ENCODE measurements at regions not wholly inside any gene's neighbourhood (a gene's known extent, or its start where the extent isn't known, plus 50 kb on each side); places are given as distances from the start of the nearest gene placed in this dataset.

DNA sequence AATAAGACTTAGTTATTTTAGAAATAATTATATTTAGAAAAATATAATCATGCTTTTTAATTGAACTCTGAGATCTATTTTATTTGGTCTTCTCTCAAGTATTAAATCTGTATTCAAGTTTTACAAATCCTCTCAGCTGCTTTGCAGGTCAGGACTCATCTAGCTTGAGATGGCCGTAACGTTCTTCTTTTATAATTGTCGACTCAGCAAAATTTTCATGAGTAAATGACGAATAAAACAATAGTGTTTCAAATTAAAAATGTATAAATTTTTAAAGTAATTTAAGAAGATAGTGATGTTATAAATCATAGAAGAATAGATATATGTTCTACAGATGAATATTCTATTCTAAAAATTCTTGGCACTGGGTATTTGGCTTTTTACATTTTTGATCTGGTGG, 957.1 kb upstream of the EYS start:
- DNase-seq, result no peak

DNA sequence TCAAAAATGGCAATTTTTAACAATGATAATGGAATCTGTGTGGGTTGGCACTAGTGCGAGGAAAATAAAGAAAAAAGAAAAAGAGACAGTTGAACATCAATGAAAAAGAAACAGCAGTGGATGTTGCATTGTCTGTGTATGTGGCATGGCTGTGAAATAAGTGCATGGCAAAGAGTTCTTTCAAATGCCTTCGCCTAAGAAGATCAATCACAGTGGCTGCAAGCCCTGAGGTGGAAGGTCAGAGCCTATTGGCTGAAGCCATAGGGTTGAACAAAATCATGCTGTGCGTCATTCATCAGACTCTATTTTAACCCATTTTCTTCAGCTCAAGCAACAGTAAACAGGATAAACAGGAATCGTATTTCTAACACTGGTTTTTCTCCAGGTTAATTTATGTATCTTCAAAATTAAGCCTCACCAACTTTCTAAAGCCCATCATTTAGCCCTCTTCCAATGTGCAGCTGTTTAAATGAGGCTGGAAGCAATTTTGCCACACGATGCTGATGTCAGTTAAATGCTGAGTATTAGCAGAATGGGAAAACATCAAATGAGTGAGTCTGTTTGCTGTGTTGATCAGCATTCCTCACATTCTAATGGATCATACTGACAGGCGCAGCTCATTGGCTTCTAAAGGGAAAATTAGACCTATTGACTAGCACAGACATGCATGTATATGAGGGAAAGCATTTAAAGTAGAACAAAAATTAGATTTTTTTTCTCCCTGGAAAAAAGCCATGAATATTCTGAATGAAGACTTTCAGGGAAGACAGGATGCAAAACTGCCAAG, 955.9 kb upstream of the EYS start:
- DNase-seq, result no peak

DNA sequence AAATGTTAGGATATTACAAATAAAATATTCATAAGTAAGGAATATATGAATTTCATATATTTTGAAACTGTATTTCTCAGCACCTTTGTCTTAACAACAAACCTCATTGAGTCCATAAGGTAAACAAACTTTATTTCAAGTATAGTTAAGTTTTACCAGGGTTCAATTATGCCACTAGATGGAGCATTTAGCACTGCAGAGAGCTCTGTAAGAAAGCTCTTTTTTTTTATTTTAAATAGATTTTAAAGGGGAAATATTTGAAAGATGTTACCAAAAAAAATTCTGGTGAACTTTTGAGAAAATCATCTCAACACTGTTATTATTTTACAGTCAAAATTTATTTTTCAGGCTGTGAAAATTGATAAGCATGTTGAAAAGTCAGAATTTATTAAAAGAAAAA, 955.2 kb upstream of the EYS start:
- DNase-seq, result peak; percentile 9

DNA sequence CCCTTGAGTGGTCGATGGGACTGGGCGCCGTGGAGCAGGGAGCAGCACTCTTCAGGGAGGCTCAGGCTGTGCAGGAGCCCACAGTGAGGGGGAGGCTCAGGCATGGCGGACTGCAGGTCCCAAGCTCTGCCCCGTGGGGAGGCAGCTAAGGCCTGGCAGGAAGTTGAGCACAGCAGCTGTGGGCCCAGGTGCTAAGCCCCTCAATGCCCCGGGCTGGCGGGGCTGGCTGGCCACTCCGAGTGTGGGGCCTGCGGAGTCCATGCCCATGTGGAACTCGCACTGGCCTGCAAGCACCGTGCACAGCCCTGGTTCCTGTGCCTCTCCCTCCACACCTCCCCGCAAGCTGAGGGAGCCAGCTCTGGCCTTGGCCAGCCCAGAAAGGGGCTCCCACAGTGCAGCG, 948.4 kb upstream of the EYS start:
- DNase-seq, result no peak

DNA sequence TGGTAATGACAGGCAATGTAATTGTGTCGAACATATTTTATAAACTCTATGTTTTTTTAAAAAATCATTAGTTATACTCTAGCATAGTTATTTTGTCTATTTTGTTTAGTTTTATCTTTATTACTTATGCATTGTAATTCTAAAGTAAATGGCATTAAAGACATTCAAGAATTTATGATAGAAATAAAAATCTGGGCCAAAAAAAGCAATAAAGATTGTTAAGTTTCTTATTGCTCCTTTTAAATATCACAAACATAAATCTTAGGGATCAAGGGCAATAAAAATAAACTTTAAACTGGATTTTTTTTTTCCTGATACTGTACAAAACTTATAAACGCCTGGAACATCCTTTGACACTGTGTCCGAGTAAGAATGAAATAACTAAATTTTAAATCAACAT, 931.5 kb upstream of the EYS start:
- DNase-seq, result no peak

DNA sequence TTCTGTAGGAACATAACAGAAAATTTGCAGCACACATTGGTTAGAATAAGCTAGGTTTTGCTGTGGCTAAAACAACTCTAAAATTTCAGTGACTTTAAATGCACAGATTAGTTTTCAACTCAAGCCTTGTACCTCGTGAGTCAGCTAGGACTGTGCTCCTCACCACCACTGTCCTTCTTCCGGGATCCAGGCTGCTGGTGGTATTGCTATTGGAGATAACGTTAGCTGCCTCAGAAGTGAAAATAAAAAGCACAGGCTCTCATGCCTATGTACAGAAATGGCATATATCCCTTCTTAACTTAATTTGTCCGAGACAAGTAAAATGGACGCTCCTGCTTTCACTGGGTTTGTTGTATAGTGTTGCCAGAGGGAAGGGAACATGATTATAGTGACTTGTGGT, 931.1 kb upstream of the EYS start:
- DNase-seq, result no peak

DNA sequence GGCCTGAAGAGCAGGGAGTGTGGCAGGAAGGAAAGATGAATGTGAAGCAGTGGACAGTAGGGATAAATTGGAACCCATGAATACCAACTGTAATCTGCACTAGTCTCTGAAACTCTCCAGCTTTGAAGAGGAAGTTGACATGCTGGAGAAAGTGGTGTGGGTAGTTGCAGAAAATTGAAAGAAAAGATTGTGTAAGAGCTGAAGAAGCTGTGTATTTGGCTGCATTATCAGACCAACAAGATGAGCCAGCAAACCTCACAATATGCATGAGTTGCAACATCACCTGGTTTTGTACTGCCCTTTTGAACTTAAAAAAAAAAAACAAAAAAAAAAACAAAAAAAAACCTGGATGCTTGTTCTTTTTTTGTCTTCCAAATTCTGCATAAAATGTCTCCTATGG, 921.9 kb upstream of the EYS start:
- DNase-seq, result peak; percentile 38

DNA sequence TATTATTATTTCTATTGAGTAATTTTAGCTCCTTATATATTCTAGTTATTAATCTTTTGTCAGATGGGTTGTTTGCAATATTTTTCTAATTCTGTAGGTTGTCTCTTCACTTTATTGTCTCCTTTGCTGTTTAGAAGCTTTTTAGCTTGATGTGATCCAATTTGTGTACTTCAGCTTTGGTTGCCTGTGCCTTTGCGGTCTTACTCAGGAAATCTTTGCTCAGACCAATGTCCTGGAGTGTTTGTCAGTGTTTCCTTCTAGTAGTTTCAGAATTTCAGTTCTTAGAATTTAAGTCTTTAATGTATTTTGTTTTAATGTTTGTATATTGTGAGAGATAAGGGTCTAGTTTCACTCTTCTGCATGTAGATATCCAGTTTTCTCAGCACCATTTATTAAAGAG, 916.0 kb upstream of the EYS start:
- DNase-seq, result no peak

DNA sequence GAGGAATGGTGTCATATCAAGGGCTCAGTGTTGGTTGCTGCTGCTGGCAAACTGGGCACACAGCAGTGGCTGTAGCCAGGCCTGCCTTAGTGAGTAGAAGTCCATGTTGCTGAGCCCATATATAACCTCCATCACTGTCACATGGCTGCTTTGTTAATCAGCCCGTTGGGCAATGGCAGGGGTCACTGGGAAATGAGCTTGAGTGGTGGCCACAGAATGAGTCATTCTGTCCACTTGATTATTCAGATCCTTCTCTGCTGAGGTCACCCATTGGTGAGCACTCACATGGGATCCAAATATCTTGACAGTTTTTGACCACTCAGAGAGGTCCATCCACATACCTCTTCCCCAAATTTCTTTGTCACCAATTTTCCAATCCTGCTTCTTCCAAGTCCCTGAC, 898.9 kb upstream of the EYS start:
- no peak for DNase-seq

DNA sequence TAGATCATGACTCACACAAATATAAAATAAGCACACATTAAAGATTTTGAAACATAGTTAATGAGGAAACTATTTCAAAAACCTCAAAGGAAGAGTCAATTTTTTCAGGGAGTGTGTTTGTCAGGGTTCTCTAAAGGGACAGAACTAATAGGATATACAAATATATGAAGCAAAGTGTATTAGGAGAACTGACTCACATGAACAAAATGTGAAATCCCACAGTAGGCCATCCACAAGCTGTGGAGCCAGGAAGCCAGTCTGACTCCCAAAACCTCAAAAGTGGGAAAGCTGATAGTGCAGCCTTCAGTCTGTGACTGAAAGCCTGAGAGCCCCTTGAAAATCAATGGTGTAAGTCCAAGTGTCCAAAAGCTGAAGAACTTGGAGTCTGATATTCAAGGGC, 898.0 kb upstream of the EYS start:
- no peak for DNase-seq

DNA sequence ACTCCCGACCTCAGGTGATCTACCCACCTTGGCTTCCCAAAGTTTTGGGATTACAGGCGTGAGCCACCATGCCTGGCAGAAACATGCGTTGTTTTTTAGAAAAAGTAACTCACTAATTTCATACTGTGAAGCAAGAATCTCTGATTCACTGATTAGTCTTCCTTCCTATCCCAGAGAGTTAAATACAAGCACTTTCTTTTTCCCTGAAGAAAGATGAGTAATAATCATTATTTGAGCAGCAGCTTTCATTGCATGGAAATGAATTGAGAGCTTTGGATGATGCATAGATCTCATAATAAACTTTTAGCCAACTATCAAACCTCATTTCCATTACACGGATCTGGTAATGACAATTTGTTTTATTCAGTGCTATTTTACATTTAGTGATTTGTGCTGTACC, 892.5 kb upstream of the EYS start:
- DNase-seq, result no peak

DNA sequence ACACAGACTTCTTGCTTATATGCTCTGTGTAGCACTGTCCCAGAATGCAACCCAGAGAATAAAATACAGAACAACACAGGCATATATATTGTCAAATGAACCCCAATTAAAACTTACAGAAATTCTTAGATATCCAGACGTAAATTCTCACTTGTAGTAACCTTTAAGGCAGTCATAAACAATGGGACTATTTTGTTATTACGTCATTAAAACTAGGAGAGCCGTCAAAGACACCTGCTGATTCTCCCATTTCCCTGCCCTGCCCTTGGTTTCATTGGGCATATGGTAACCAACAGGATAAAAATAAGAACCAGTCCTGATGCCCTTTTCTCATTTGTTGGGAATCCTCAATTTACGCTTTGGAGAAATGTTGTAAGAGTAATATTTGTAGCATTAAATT, 871.3 kb upstream of the EYS start:
- DNase-seq, result no peak

DNA sequence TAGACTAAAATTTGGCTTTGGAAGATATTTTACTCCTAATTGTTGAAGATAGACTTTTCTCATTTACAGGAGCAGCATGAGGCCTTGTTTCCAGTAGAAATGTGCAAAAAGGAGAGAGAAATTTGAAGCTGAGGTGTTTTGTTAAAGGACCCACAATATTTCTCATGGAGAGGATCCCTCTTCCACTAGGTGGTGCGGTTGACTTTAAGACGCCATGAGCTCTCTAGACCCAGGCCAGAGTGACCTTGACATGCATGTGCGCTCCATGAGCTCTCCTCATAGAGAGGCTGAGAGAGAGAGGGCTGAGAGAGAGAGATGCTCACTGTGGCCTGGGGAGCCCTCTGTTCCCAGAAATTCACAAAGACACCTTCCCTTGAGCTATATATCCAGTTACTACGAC, 861.2 kb upstream of the EYS start:
- no peak for DNase-seq

DNA sequence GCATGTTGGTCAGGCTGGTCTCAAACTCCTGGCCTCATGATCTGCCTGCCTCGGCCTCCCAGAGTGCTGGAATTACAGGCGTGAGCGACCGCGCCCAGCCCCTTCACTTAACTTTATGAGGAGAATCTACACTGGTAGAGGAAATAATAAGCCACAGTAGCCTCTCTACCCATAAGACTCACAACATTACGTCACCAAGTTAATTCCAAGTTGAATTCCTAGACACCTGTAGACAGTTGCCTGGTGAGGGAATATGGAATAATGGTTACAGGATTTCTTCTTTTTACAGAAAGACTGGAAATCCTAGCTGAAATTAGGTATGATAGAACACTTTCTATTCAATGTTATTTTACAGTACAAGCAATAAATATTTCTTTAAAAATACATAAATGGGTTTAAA, 854.5 kb upstream of the EYS start:
- no peak for DNase-seq

DNA sequence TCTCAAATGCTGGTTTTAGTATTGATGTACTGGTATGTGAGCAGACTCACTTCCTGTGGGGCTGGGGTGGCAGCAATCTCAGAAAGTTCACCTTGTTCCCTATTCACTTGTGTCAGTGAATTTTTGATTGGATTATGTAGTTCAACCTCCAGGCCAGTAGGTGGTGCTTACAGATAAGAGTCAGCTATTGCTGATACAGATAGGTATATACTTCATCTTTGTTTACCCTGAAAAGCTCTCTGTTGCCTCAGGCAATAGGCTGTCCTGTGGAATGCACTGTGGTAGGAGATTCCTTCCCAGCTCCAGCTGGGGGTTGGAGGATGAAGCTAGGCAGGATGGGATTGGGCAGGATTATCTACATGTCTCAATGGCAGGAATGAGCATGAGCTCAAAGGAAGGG, 851.2 kb upstream of the EYS start:
- peak; percentile 27 for DNase-seq

DNA sequence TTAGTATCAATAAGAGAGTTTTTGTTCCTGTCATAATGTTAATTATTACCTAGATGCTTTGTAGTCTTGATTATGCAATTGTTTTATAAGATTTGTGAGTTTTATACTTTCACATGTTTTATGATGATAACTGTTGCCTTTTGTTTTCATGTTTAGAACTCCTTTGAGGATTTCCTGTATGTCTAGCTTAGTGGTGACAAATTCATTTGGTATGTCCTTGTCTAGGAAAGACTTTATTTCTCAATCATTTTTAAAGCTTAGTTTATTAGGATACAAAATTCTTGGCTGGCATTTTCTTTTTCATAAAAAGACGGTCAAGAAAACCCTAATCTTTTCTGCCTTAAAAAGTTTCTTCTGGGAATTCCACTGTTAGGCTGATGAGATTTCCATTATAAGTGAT, 849.9 kb upstream of the EYS start:
- no peak for DNase-seq

DNA sequence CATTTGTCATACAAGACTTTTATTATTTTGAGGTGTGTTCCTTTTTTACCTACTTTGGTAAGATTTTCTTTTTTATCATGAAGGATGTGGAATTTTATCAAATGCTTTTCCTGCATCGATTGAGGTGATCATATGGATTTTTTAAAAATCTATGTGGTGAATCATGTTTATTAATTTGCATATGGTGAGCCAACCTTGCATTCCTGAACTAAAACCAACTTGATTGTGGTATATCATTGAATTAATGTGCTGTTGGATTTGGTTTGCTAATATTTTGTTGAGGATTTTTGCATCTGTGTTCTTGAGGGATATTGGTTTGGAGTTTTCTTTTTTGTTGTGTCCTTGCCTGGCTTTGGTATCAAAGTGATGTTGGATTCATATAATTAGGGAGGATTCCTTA, 848.1 kb upstream of the EYS start:
- no peak for DNase-seq

DNA sequence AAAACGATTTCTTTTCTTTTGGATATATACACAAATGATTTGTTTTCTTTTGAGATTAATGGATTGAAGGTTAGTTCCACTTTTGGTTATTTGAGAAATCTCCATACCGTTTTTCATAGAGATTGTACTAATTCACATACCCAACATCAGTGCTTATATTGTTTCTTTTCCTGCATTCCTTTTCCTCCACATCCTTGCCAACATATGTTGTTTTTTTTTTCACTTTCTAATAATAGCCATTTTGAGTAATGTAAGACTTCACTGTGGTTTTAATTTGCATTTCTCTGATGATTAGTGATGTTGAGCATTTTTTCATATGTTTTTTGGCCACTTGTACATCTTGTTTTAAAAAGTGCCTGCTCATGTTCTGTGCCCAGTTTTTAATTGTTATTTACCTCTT, 846.4 kb upstream of the EYS start:
- no peak for DNase-seq

DNA sequence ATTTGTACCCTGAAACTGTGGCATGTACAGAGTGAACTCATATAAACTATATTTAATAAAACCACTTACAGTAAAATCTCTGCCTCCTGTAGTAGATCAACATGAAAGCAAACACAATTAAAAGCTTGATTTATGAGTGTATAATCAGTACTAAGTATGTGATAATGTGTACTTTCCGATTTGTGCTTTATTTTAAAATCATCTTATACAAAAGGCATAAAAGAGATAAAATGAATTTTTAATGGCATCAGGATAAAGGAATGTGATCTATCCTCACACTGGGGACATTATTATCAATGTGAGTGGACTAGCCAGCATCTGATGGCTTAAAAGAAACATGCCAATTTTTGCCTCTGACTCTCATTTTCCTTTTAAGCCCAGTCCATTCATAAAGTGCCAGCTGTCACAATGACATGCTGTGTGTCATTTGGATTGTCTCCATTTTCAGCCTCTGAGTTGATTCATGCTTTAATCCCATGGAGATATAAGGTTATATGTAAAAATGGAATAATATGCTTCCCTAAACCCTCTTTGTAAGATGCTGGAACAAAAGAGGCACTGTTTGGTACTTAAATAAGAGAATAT, 831.6 kb upstream of the EYS start:
- DNase-seq, result no peak

DNA sequence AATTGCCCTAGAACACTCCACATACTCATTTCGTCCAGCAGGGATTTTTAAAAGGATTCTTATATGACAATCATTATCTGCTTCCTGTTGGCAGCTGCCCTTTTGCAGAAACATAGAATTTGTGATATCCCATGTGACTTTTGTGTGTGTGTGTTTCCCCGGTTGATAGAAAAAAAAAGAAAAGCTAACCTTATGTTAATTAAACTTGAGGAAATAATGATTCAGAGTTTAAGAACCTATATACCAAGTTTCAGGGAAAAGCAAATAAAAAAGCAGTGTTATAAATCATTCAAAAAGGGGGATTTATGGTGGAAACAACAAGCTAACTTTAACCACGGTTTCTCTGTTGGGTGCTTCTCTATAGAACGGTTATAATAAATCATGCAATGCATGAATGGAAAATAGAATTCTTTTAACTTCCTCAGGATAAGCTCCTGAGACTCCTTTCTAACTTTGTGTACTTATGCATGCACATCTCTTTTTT, 826.9 kb upstream of the EYS start:
- no peak for DNase-seq

DNA sequence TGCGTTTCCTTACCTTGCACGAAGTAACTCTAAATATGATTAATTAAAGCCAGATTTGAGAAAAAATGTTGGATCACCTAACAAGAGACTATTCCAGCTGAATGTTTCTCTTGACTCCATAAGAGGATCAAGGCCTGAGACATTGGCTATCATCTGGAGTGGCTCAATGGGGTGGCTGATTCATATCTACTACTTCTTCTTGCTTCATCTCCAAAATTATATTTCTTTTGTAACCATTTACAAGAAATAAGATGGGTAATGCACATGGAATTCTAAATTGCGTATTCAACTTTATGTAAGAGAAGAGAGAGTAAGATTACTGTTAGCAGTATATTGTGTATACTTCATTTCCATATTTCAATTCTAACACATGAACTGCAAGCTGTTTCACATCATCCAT, 819.0 kb upstream of the EYS start:
- no peak for DNase-seq

DNA sequence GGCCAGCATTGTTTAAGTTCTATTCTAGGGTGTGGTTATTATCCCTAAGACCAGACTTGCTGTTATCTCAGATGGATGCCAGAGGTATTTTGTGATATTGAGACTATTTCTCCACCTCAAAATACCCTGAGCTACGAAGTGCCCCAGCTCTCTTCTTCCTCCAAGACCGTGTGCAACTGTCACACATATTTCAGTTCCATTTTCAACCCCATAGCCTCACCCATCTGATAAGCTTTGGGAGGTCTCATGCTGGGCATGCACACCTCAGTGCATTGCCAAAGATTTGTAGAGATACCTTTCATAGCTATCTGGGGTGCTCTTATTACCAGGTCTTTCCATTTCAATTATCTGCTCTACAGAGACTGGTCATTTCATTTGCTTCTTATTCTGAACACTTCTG, 815.8 kb upstream of the EYS start:
- DNase-seq, result no peak

DNA sequence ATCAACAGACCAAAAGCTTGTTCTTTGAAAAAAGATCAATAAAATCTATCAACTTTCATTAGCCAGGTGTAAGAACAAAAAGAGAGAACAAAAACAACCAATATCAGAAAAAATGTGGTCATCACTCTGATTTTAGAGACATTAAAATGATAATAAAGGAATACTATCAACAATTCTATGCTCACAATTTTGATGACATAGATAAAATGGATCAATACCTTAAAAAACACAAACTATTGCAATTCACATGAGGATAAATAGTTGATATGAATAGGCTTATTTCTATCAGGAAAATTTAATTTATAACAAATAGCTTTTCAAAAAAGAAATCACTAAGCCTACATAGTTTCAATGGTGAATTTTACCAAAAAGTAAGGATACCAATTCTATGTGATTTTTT, 809.4 kb upstream of the EYS start:
- no peak for DNase-seq

DNA sequence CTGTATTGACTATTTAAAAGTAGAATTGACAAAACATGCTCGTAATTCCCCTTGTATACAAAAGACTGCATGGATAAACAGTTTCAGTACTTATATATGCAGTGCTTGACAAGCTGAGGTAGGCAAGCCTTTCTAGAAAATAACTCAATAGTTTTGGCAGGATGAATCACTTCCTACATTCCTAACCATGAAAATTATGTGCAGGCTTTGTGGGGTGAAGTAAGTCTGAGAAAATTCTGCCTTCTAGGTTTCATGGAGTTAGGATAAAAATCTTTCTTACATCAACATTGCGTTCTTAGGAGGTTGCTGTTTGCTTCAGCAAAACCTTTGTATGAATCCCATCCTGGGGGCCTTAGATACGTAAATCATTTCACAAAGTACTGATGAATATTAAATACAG, 801.4 kb upstream of the EYS start:
- no peak for DNase-seq

DNA sequence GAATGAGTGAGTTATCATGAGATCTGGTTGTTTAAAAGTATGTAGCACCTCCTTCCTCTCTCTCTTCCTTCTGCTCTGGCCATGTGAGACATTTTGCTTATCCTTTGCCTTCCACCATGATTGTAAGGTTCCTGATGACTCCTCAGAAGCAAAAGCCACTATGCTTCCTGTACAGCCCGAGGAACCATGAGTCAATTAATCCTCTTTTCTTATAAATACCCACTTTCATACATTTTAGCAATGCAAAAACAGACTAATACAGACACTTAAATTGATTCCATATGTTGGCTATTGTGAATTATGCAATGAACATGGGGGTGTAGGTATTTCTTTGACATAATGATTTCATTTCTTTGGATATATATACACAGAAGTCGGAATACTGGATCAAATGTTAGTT, 792.8 kb upstream of the EYS start:
- no peak for DNase-seq

Data from hematopoietic multipotent progenitor cell treated with erythropoietin and hydrocortisone succinate and interleukin-3 and kit ligand, for 6 days (in vitro differentiated cells).